H9 (cell line): ENCODE measurements at regions not wholly inside any gene's neighbourhood (a gene's known extent, or its start where the extent isn't known, plus 50 kb on each side); places are given as distances from the start of the nearest gene placed in this dataset.

Experiments
- DNase-seq: peaks from one replicate; pipeline ENCODE4 v3.0.0-alpha.2; 2017
- H2AFZ ChIP-seq: one replicate; pipeline ENCODE4 v1.6.1; 2013; ENCODE audit warnings: mild to moderate bottlenecking, low read length, control low read depth, moderate library complexity
- H2AK5ac ChIP-seq: 2 replicates; pipeline ENCODE4 v1.6.1; 2013; ENCODE audit warnings: low read length, control low read depth, mixed read lengths; ENCODE audit not compliant: insufficient read length
- H2BK120ac ChIP-seq: one replicate; pipeline ENCODE4 v1.6.1; 2013; ENCODE audit warnings: low read depth, mild to moderate bottlenecking, low read length, control low read depth, inconsistent platforms; ENCODE audit not compliant: poor library complexity, severe bottlenecking
- H2BK12ac ChIP-seq: 2 replicates; pipeline ENCODE4 v1.6.1; 2013; ENCODE audit warnings: low read length, control low read depth, mixed read lengths, low read depth; ENCODE audit not compliant: insufficient read length
- H2BK15ac ChIP-seq: 2 replicates; pipeline ENCODE4 v1.6.1; 2013; ENCODE audit warnings: low read depth, low read length, control low read depth
- H2BK20ac ChIP-seq: one replicate; pipeline ENCODE4 v1.6.1; 2013; ENCODE audit warnings: low read depth, mild to moderate bottlenecking, low read length, control low read depth, inconsistent platforms; ENCODE audit not compliant: poor library complexity, severe bottlenecking
- H2BK5ac ChIP-seq: 2 replicates; pipeline ENCODE4 v1.6.1; 2013; ENCODE audit warnings: low read length, control low read depth, mixed read lengths; ENCODE audit not compliant: insufficient read length
- H3K14ac ChIP-seq: 2 replicates; pipeline ENCODE4 v1.6.1; 2013; ENCODE audit warnings: low read length, control low read depth; ENCODE audit not compliant: insufficient read depth
- H3K18ac ChIP-seq: 2 replicates; pipeline ENCODE4 v1.6.1; 2013; ENCODE audit warnings: low read depth, mild to moderate bottlenecking, mixed read lengths, low read length, control low read depth; ENCODE audit not compliant: insufficient read length
- H3K23ac ChIP-seq: 2 replicates; pipeline ENCODE4 v1.6.1; 2013; ENCODE audit warnings: low read length, control low read depth, mixed read lengths, low read depth; ENCODE audit not compliant: insufficient read length
- H3K23me2 ChIP-seq: 2 replicates; pipeline ENCODE4 v1.6.1; 2013; ENCODE audit warnings: low read depth, mild to moderate bottlenecking, mixed read lengths, low read length, control low read depth; ENCODE audit not compliant: insufficient read length, poor library complexity, severe bottlenecking
- H3K27ac ChIP-seq: 2 replicates; pipeline ENCODE4 v1.5.1; 2013; ENCODE audit warnings: low read length, control low read depth, mixed read lengths, low read depth; ENCODE audit not compliant: insufficient read length
- H3K27me3 ChIP-seq: 2 replicates; pipeline ENCODE4 v1.6.1; 2013; ENCODE audit warnings: low read length, control low read depth, inconsistent platforms; ENCODE audit not compliant: insufficient read depth
- H3K4ac ChIP-seq: 2 replicates; pipeline ENCODE4 v1.6.1; 2013; ENCODE audit warnings: low read depth, mild to moderate bottlenecking, control low read depth, inconsistent platforms, low read length, moderate library complexity
- H3K4me1 ChIP-seq: 2 replicates; pipeline ENCODE4 v1.6.1; 2013; ENCODE audit warnings: low read length, control low read depth, inconsistent platforms; ENCODE audit not compliant: insufficient read depth
- H3K4me2 ChIP-seq: 2 replicates; pipeline ENCODE4 v1.6.1; 2013; ENCODE audit warnings: low read length, control low read depth, mixed read lengths; ENCODE audit not compliant: insufficient read length, insufficient read depth
- H3K56ac ChIP-seq: 2 replicates; pipeline ENCODE4 v1.6.1; 2013; ENCODE audit warnings: low read depth, mild to moderate bottlenecking, mixed read lengths, low read length, control low read depth; ENCODE audit not compliant: insufficient read length
- H3K79me1 ChIP-seq: 2 replicates; pipeline ENCODE4 v1.6.1; 2013; ENCODE audit warnings: low read depth, mild to moderate bottlenecking, moderate library complexity, low read length, control low read depth, inconsistent platforms; ENCODE audit not compliant: insufficient read depth, poor library complexity, severe bottlenecking
- H3K79me2 ChIP-seq: 2 replicates; pipeline ENCODE4 v1.6.1; 2013; ENCODE audit warnings: low read length, control low read depth, inconsistent platforms; ENCODE audit not compliant: insufficient read depth
- H3K9ac ChIP-seq: 2 replicates; pipeline ENCODE4 v1.6.1; 2013; ENCODE audit warnings: low read length, control low read depth, mixed read lengths; ENCODE audit not compliant: insufficient read length; ENCODE audit errors: extremely low read depth
- H3K9me3 ChIP-seq: one replicate; pipeline ENCODE4 v1.6.1; 2013; ENCODE audit warnings: low read depth, low read length, inconsistent platforms; ENCODE audit not compliant: control insufficient read depth
- H3T11ph ChIP-seq: one replicate; pipeline ENCODE4 v1.6.1; 2013; ENCODE audit warnings: mild to moderate bottlenecking, low read length, control low read depth, inconsistent platforms
- H4K20me1 ChIP-seq: one replicate; pipeline ENCODE4 v1.6.1; 2013; ENCODE audit not compliant: control insufficient read depth, insufficient read length, insufficient read depth
- H4K5ac ChIP-seq: 2 replicates; pipeline ENCODE4 v1.6.1; 2013; ENCODE audit warnings: low read depth, mild to moderate bottlenecking, mixed read lengths, low read length, control low read depth; ENCODE audit not compliant: insufficient read length
- H4K8ac ChIP-seq: replicated peaks from 2 replicates; pipeline ENCODE4 v1.6.1; 2013; ENCODE audit warnings: low read length, control low read depth, mixed read lengths, low read depth; ENCODE audit not compliant: insufficient read length
- H4K91ac ChIP-seq: 2 replicates; pipeline ENCODE4 v1.6.1; 2013; ENCODE audit warnings: low read depth, mild to moderate bottlenecking, moderate library complexity, mixed read lengths, low read length, control low read depth; ENCODE audit not compliant: insufficient read length
- H3K27ac Mint-ChIP-seq, 3 experiments: 2 replicates in 2 of 3; 3 replicates in 1 of 3; pipeline ENCODE4 v1.8.0; 2020 to 2021; ENCODE audit warnings: mixed read lengths in 3 of 3, mild to moderate bottlenecking in 1 of 3, moderate library complexity in 1 of 3
- H3K27me3 Mint-ChIP-seq: 2 replicates; pipeline ENCODE4 v1.8.0; 2021; ENCODE audit warnings: low read depth, mild to moderate bottlenecking, moderate library complexity, mixed read lengths
- H3K36me3 Mint-ChIP-seq, 3 experiments: 2 replicates in 2 of 3; 3 replicates in 1 of 3; pipeline ENCODE4 v1.8.0; 2020 to 2021; ENCODE audit warnings: low read depth in 3 of 3, mixed read lengths in 3 of 3; ENCODE audit not compliant: insufficient read depth in 1 of 3
- H3K4me1 Mint-ChIP-seq, 2 experiments: 2 replicates each; pipeline ENCODE4 v1.8.0; 2020; ENCODE audit warnings: mixed read lengths in 2 of 2
- H3K4me3 Mint-ChIP-seq, 2 experiments: 2 replicates in 1 of 2; 3 replicates in 1 of 2; pipeline ENCODE4 v1.8.0; 2020 to 2021; ENCODE audit warnings: mild to moderate bottlenecking in 2 of 2, mixed read lengths in 2 of 2, moderate library complexity in 1 of 2
- H3K9me3 Mint-ChIP-seq, 2 experiments: 2 replicates in 1 of 2; 3 replicates in 1 of 2; pipeline ENCODE4 v1.8.0; 2020; ENCODE audit warnings: mild to moderate bottlenecking in 2 of 2, mixed read lengths in 2 of 2, moderate library complexity in 1 of 2
- WGBS: extraction: QIAGEN DNeasy Blood & Tissue Kit; methylation state at CpG from one replicate; pipeline ENCODE4 v1.1.7; 2013; ENCODE audit warnings: missing lambda C conversion rate, low lambda C conversion rate, mixed read lengths; ENCODE audit not compliant: insufficient read length; ENCODE audit errors: extremely low coverage; 5-methylcytosine and 5-hydroxymethylcytosine counted together
- TF ChIP-seq, protein P1 (sequence below): fragments of 200-600 bp; sonication (generic); conservative IDR thresholded peaks from 3 replicates; pipeline ENCODE4 v1.8.0; 2021; ENCODE audit warnings: antibody characterized with exemption, mild to moderate bottlenecking

DNA sequence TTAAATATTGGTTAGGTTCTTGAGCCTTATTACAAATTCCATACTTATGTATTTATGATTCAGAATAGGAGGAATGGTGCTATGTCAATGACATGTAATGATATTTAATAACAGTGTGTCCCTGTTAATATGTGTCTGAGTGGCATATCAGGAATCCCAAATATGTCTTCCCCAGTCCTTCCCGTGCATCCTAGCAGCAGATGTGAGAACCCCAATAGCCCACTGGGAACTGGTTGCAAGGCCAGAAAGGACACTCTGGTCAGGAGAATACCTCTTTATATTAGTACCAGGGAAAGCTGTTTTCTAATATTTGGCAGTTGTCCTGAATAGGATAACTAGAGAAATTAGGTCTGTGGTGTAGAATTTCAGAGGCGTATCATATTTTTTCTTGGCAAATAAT, 159.1 kb upstream of the PDE7B start:
- Histone ChIP-seq H2BK20ac (no peak overlapping the region), H3K18ac (no peak overlapping the region), H4K91ac (no peak overlapping the region), H4K8ac (no peak overlapping the region), H3K23ac (no peak overlapping the region), H3K9ac (no peak overlapping the region), H2BK15ac (no peak overlapping the region), H3T11ph (no peak overlapping the region), H2BK120ac (no peak overlapping the region), H4K20me1 (no peaks in the 10 kb centered on the region), H4K5ac (no peak overlapping the region), H3K14ac (no peak overlapping the region), H3K27me3 (no peaks in the 10 kb centered on the region; the same call in 1 of the 2 replicates), H2AFZ (no peak overlapping the region), H2BK12ac (no peak overlapping the region), H2AK5ac (no peak overlapping the region), H3K79me2 (no peaks in the 10 kb centered on the region), H3K9me3 (no peaks in the 10 kb centered on the region), H3K27ac (no peak overlapping the region), H3K4ac (no peak overlapping the region), H3K56ac (no peak overlapping the region), H3K23me2 (no peaks in the 10 kb centered on the region), H3K79me1 (no peaks in the 10 kb centered on the region), H3K4me1 (no peaks in the 10 kb centered on the region), H3K4me2 (no peak overlapping the region), H2BK5ac (no peak overlapping the region)
- no CpG with 5 or more reads among the region's 2 CpGs for WGBS
- H3K4me1 Mint-ChIP-seq: no peaks in the 10 kb centered on the region
- no peak overlapping the region for H3K4me3 Mint-ChIP-seq
- H3K36me3 Mint-ChIP-seq: no peaks in the 10 kb centered on the region
- DNase-seq: no peak
- TF ChIP-seq, protein P1, sequence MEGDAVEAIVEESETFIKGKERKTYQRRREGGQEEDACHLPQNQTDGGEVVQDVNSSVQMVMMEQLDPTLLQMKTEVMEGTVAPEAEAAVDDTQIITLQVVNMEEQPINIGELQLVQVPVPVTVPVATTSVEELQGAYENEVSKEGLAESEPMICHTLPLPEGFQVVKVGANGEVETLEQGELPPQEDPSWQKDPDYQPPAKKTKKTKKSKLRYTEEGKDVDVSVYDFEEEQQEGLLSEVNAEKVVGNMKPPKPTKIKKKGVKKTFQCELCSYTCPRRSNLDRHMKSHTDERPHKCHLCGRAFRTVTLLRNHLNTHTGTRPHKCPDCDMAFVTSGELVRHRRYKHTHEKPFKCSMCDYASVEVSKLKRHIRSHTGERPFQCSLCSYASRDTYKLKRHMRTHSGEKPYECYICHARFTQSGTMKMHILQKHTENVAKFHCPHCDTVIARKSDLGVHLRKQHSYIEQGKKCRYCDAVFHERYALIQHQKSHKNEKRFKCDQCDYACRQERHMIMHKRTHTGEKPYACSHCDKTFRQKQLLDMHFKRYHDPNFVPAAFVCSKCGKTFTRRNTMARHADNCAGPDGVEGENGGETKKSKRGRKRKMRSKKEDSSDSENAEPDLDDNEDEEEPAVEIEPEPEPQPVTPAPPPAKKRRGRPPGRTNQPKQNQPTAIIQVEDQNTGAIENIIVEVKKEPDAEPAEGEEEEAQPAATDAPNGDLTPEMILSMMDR: no peak
- no peaks in the 10 kb centered on the region for H3K9me3 Mint-ChIP-seq
- H3K27ac Mint-ChIP-seq: no peak overlapping the region
- H3K27me3 Mint-ChIP-seq: no peaks in the 10 kb centered on the region
